ENCODE measurements at regions not wholly inside any gene's neighbourhood (a gene's known extent, or its start where the extent isn't known, plus 50 kb on each side); places are given as distances from the start of the nearest gene placed in this dataset.
"Not testable (repeated sequence)": the region's sequence is repeated elsewhere in the genome, so short reads cannot be mapped to it uniquely, and the experiment has no call there.

GRCh38 chr5:158513490-158514318, 586.0 kb downstream of the EBF1 start:
- DNase-seq: no peak

DNA sequence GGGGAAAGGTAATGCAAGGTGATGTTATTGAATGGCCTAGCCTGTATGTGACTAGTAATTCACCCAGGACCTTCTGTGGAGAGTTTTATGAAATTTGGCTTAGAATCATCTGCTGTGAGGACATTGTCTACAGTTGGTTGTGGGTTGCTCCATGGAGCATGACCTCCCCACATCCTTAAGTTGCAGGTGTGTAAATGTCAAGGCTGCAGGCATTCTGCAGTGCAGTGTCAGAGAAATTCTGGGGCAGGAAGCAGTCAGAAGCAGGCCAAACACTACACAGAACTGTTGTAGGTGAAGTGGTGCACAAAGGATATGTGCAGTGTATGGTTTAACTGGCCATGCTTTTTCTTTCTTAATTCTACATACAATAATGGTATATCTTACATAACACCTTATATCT, 588.3 kb downstream of the EBF1 start:
- DNase-seq: no peak

GRCh38 chr5:158510479-158510878, 589.2 kb downstream of the EBF1 start:
- no peak for DNase-seq

GRCh38 chr5:158506648-158507047, 593.1 kb downstream of the EBF1 start:
- DNase-seq: no peak

DNA sequence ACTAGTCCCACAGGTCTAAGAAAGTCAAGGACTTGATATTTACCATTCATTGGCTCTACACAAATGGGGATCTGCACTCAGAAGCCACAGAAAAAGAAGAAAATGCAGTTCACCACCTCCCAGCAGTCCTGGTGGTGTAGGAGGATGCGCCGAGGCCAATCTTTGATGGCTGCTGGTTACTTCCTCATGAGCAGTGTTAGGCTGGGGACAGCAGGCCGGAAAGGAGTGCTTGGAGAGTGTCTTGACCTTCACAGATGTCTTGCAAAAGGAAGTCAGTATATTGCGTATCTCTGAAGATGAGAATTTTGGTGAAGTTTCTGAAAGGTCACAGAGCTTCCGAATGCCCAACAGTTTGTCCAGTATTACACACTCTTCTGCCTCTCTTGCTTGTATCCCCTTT, 597.0 kb downstream of the EBF1 start:
- no peak for DNase-seq

DNA sequence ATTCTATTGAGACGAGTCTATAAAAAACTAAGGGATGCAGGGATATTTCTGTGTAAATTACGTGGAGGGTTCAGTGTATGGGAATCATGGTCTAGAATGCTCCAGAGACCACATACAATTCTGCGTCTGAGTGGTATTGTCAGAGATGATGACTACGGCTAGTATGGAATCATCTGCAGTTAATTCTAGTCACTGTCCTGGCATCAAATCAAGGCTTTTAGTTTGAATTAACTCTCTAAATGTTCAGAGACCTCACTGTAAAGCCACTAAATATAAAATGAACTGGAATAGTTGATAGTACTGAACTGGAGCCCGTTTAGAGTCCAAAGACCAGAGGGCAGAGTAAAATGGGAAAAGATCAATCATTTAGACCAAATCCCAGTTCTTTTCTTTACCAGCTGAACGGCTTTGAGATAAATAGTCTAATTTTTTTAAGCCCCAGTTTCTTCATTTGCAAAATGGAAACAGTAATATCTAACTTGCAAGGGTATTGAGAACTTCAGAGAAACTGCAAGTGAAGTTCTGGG, 599.8 kb downstream of the EBF1 start:
- no peak for DNase-seq

DNA sequence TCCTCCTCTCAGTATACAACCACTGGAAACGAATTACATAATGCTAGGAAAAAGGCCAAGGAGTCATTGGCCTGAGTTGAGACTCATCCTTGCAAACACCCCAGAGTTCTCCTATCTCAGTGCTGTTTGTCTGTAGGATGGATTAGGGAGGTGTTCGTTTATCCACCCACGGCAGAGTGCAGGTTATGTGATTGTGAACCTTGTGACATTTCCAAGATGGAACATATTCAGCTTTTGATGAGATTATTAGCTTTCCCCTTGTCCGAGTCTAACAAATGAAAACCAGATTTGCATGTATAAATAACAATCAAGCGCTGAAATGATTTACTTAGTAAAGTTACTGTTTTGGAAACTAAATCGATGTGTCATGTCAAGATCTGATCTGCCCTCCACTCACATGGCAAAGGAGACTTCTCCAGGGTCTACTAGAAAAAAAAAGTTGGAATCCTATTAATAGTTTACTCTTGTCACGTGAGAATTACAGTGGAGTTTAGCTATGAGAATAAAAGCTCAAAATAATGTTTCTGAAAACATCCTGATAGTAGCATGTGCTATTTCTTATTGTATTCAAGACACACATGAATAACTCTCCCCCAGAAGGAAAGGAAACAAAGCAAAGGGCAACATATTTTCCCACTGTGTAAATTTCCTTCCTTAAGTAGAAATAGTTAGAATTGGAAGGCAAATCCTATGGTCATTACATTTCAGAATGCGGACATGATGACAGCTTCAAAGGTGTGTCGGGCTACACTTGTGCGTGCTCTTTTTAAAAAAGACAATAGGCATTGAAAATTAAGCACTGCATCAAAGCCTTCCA, 600.4 kb downstream of the EBF1 start:
- no peak for DNase-seq

- DNase-seq: no peak
Observed at GRCh38 chr5:158496624-158497023, 603.1 kb downstream of the EBF1 start.

DNA sequence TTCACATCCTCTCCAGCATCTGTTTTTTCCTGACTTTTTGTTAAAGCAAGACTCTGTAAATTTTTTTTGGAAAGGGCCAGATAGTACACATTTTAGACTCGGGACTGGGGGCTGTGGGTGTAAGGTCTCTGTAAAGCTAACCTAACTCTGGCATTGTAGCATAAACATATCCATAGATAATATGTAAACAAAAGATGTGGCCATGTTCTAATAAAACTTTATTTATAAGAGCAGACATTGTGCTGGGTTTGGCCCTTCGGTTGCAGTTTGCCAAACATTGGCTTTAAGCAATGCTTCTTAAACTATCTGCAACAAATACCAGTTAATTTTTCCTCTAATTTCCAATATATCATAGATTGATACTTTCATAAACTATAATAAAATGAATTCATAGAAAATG, 605.2 kb downstream of the EBF1 start:
- no peak for DNase-seq

DNA sequence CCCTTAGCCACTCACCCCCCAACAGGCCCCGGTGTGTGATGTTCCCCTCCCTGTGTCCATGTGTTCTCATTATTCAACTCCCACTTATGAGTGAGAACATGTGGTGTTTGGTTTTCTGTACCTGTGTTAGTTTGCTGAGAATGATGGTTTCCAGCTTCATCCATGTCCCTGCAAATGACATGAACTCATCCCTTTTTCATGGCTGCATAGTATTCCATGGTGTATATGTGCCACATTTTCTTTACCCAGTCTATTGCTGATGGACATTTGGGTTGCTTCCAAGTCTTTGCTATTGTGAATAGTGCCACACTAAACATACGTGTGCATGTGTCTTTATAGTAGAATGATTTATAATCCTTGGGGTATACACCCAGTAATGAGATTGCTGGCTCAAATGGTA, 605.7 kb downstream of the EBF1 start:
- not testable (repeated sequence) for DNase-seq

- no peak for DNase-seq
Observed at GRCh38 chr5:158492841-158493242, 606.9 kb downstream of the EBF1 start.

DNA sequence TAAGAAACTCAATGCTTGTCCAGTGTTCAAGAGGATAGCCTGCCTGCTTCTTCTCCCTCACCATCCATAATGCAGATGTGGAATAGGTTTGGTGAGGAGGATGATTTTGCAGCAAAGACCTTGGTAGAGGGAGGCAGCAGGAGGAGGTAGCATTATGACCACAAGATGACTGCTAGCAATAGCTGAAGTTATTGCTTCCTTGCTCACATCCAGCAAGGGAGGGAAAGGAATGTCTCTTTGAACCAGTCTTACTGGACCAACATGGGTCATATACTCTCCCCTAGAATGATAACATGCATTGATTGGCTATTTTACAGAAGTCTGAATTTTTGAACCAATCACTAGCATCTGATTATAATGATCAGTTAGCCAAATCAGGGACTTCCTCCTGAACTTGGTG, 607.6 kb downstream of the EBF1 start:
- DNase-seq: no peak

- DNase-seq: no peak
Observed at GRCh38 chr5:158487664-158488063, 612.1 kb downstream of the EBF1 start.

DNA sequence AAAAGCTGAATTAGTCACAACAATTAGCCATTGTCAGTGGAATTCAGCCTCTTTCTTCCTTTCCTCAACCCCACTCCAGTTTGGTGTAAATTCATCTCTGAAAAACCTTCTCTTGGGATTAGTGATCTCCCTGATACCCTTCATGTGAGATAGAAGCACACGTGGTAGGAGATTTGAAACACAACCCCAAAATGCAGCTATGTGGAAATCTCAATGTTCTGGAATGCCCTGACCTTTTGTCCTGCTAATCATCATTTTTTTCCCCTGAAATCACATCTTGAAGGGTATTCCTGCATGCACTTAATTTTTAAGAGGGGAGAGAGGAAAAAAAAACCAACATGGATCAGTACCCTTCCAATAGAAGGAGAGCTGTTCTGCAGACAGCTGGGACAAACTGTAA, 612.6 kb downstream of the EBF1 start:
- no peak for DNase-seq

- no peak for DNase-seq
Observed at GRCh38 chr5:158486566-158486965, 613.1 kb downstream of the EBF1 start.

DNA sequence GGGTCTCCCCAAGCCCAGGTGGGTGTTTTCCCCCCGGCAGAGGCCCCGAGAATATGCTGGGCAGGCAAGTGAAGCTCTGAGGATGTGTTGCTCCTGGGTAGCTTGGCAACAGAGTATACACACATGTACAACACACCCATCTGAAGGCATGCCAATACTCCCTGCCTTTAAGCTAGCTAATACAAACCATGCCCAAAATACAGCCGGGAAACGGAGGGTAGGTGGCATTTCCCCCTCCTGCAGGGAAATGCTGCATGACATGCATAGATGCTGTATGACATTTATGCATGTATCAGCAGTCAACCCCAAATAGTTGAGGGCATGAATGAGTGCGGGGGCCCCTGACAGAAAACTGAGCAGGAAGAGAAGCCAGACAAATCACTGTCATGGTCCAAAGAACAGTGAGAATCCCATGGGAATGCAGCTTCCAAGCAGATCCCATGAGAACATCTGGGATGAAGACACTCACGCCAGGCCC, 614.1 kb downstream of the EBF1 start:
- no peak for DNase-seq

GRCh38 chr5:158485047-158485446, 614.7 kb downstream of the EBF1 start:
- DNase-seq: no peak

DNA sequence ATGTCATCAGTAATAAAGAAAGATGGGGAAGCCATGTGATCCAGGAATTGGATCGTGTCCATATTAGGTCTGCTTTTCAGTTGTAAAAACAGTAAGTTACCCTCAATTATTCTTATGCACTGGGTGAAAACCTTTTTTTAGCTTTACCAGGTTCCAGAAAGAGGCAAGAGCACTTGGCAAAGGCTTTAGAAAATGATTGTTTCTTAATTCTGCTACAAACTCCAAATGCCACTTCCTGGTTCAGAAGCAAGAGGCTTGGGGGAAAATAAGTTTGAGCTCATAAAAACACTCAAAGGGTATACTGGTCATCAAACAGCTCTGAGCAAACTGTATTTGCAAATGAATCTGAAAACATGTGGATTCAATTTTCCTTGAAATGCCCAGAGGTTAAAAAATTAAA, 615.6 kb downstream of the EBF1 start:
- DNase-seq: no peak

GRCh38 chr5:158483281-158483860, 616.3 kb downstream of the EBF1 start:
- DNase-seq: no peak

GRCh38 chr5:158482125-158482524, 617.6 kb downstream of the EBF1 start:
- DNase-seq: no peak

DNA sequence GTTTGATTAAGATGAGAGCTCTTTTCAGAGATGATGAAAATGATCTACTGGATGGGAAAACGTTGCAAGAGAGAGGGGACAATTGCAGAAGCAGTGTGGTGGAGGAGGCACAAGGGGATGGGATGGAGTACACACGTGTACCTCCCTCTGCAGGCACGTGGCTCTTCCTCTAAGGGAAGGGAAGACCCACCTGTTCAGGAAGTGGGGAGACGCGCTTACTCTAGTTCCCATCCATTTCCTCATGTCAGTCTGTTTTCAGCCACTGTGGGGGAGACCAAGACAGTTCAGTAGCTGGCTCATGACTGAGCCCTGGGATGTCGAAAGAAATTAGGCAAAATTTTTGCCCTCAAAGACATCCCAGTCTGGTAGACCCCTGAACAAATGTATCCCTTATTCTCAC, 619.2 kb upstream of the CLINT1 start:
- no peak for DNase-seq

DNA sequence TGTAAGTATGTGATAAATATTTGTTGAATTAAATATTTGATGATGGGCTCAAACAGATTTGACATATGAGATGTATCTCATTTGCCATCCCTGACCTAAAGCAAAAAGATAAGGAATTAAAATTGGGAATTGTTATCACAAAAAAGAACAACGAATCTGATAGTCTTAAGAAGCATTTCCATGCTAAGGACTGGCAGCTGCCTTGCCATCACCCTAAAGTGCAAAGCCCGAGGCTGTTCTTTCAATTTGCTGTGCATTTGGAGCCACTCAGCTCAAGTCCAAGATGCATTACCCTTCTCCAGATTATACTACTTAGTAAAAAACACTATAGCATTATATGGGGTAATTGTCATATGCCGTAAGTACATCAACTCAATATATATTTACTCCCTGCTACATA, 618.3 kb upstream of the CLINT1 start:
- DNase-seq: no peak

DNA sequence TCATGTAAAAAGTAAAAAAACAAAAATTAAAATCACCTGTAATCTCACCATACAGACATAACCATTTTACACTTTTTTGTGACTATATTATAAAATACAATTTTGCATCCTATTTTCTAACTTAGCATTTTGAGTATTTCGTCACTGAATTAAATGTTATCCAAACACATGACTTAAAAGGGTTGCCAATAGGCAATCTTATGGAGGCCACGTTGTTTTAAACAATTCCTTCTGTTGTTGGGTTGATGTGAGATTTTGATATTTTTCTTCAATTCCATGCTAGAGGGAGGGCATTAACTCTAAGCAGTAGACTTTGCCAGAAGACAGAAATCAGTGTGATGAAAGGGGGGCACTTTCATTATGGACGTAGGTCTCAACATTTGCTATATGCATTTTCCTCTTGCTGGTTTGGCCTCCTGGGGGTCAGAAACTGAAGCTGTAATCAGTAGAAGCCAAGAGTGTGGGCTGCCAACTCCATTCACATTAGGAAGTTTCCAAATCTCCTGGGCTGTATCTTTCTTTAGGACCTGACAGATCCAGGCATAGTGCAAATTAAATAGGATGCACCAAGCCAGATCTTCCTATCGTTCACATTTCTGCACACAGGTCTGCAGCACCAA, 614.2 kb upstream of the CLINT1 start:
- no peak for DNase-seq
